IMR-90 (cell line): ENCODE measurements at regions not wholly inside any gene's neighbourhood (a gene's known extent, or its start where the extent isn't known, plus 50 kb on each side); places are given as distances from the start of the nearest gene placed in this dataset.

ENCODE experiments used
- ATAC-seq: fragments of 200-7000 bp; cut with Tn5 transposase; 2 replicates; pipeline ENCODE4 v1.9.1; 2020; ENCODE audit warnings: low read depth, mild to moderate bottlenecking, moderate library complexity
- BruUV-seq: library from RNA; stranded (reverse); fragments of 400-500 nt; replicated peaks from 2 replicates; lab custom pipeline; 2021; lab: Mats Ljungman, UMichigan
- CTCF ChIA-PET: fragments of 300-600 bp; formaldehyde crosslinking; extraction: SDS; loops from one replicate; lab custom pipeline; 2021; ENCODE audit warnings: antibody characterized with exemption; lab: Yijun Ruan, JAX
- POLR2A ChIA-PET: fragments of 300-600 bp; sonication (Branson Sonifier 250); formaldehyde crosslinking; loops from one replicate; lab custom pipeline; 2022; ENCODE audit warnings: antibody characterized with exemption; ENCODE audit not compliant: unreplicated experiment; lab: Charles Lee
- DNase-seq: peaks from one replicate; pipeline ENCODE4 v3.0.0; 2013
- H2AFZ ChIP-seq: replicated peaks from 2 replicates; pipeline ENCODE3; 2013; ENCODE audit warnings: low read length, mild to moderate bottlenecking; ENCODE audit not compliant: poor library complexity
- H2AK5ac ChIP-seq: 2 replicates; pipeline ENCODE4 v1.6.1; 2013; ENCODE audit warnings: low read depth, low read length, inconsistent platforms
- H2AK9ac ChIP-seq: replicated peaks from 2 replicates; pipeline ENCODE3; 2013; ENCODE audit warnings: mild to moderate bottlenecking, low read depth, low read length, moderate library complexity; ENCODE audit not compliant: poor library complexity
- H2BK120ac ChIP-seq: 2 replicates; pipeline ENCODE4 v1.6.1; 2013; ENCODE audit warnings: low read depth, low read length, inconsistent platforms
- H2BK15ac ChIP-seq: 3 replicates; pipeline ENCODE4 v1.6.1; 2013; ENCODE audit warnings: low read depth, low read length, inconsistent platforms
- H2BK20ac ChIP-seq: 2 replicates; pipeline ENCODE4 v1.6.1; 2013; ENCODE audit warnings: low read depth, mild to moderate bottlenecking, inconsistent platforms, low read length, moderate library complexity
- H2BK5ac ChIP-seq: 2 replicates; pipeline ENCODE4 v1.6.1; 2013; ENCODE audit warnings: mild to moderate bottlenecking, low read depth, low read length, inconsistent platforms; ENCODE audit not compliant: poor library complexity, severe bottlenecking
- H3K14ac ChIP-seq: replicated peaks from 2 replicates; pipeline ENCODE4 v1.6.1; 2013; ENCODE audit warnings: low read depth, low read length, inconsistent platforms
- H3K18ac ChIP-seq: 2 replicates; pipeline ENCODE4 v1.6.1; 2013; ENCODE audit warnings: low read depth, low read length, control low read depth
- H3K23ac ChIP-seq: 2 replicates; pipeline ENCODE4 v1.6.1; 2013; ENCODE audit warnings: low read depth, low read length, inconsistent platforms
- H3K27ac ChIP-seq: 2 replicates; pipeline ENCODE4 v1.5.1; 2013; ENCODE audit warnings: mild to moderate bottlenecking, control low read depth, low read length; ENCODE audit not compliant: insufficient read depth
- H3K27me3 ChIP-seq: 2 replicates; pipeline ENCODE4 v1.6.1; 2013; ENCODE audit warnings: low read length; ENCODE audit not compliant: control insufficient read depth, insufficient read depth
- H3K36me3 ChIP-seq: 2 replicates; pipeline ENCODE4 v1.6.1; 2013; ENCODE audit warnings: low read length, mixed read lengths; ENCODE audit not compliant: control insufficient read depth, insufficient read depth
- H3K4ac ChIP-seq: 2 replicates; pipeline ENCODE4 v1.6.1; 2013; ENCODE audit warnings: low read depth, low read length, inconsistent platforms
- H3K4me1 ChIP-seq: 2 replicates; pipeline ENCODE4 v1.6.1; 2013; ENCODE audit warnings: low read length, mixed read lengths; ENCODE audit not compliant: control insufficient read depth, insufficient read depth
- H3K4me2 ChIP-seq: 2 replicates; pipeline ENCODE4 v1.6.1; 2013; ENCODE audit warnings: low read depth, mild to moderate bottlenecking, control low read depth, low read length, moderate library complexity
- H3K4me3 ChIP-seq: 2 replicates; pipeline ENCODE4 v1.5.1; 2013; ENCODE audit warnings: low read depth, mild to moderate bottlenecking, control low read depth, low read length, moderate library complexity; ENCODE audit not compliant: insufficient read depth
- H3K56ac ChIP-seq: 2 replicates; pipeline ENCODE4 v1.6.1; 2013; ENCODE audit warnings: low read length, inconsistent platforms; ENCODE audit not compliant: insufficient read depth; ENCODE audit errors: extremely low read depth
- H3K79me1 ChIP-seq, 2 experiments: 2 replicates each; pipeline ENCODE4 v1.6.1; 2013; ENCODE audit warnings: low read length in 2 of 2, inconsistent platforms in 1 of 2, low read depth in 1 of 2
- H3K9ac ChIP-seq: 2 replicates; pipeline ENCODE4 v1.6.1; 2013; ENCODE audit warnings: low read depth, low read length, control low read depth
- H3K9me1 ChIP-seq: 2 replicates; pipeline ENCODE4 v1.6.1; 2013; ENCODE audit warnings: low read length, inconsistent platforms; ENCODE audit not compliant: insufficient read depth
- H3K9me3 ChIP-seq: 2 replicates; pipeline ENCODE4 v1.6.1; 2013; ENCODE audit warnings: low read length; ENCODE audit not compliant: control insufficient read depth, insufficient read depth
- H4K20me1 ChIP-seq: 2 replicates; pipeline ENCODE4 v1.6.1; 2013; ENCODE audit warnings: low read length, inconsistent platforms; ENCODE audit not compliant: insufficient read depth
- H4K5ac ChIP-seq: 2 replicates; pipeline ENCODE4 v1.6.1; 2013; ENCODE audit warnings: mild to moderate bottlenecking, low read depth, low read length, control low read depth
- H4K8ac ChIP-seq, 2 experiments: 2 replicates each; pipeline ENCODE4 v1.6.1; 2013; ENCODE audit warnings: low read depth in 2 of 2, low read length in 2 of 2, control low read depth in 1 of 2, inconsistent platforms in 1 of 2
- H4K91ac ChIP-seq: 2 replicates; pipeline ENCODE4 v1.6.1; 2013; ENCODE audit warnings: low read depth, low read length, inconsistent platforms; ENCODE audit not compliant: insufficient read depth
- CEBPB ChIP-seq: IDR thresholded peaks from 2 replicates; pipeline ENCODE4 v1.6.1; 2012; ENCODE audit warnings: low read depth, low read length, improper control_type of control experiment
- CHD1 ChIP-seq: IDR thresholded peaks from 2 replicates; pipeline ENCODE4 v1.6.1; 2012; ENCODE audit warnings: low read depth, low read length, improper control_type of control experiment
- CTCF ChIP-seq: conservative IDR thresholded peaks from 2 replicates; pipeline ENCODE4 v1.5.1; 2012; ENCODE audit warnings: mild to moderate bottlenecking, low read depth, low read length, improper control_type of control experiment
- RAD21 ChIP-seq: IDR thresholded peaks from 2 replicates; pipeline ENCODE4 v1.6.1; 2012; ENCODE audit warnings: low read length, improper control_type of control experiment
- SMC3 ChIP-seq: fragments of 150-350 bp; IDR thresholded peaks from 2 replicates; pipeline ENCODE4 v1.6.1; 2016; ENCODE audit warnings: low read depth, mild to moderate bottlenecking, antibody characterized with exemption, low read length, moderate library complexity
- WGBS, 2 experiments: methylation state at CpG; one replicate each; pipeline versions ENCODE4 v1.1.5 to v1.1.7; 2013; ENCODE audit warnings: missing lambda C conversion rate in 2 of 2; ENCODE audit not compliant: insufficient read length in 1 of 2; ENCODE audit errors: extremely low coverage in 2 of 2; 5-methylcytosine and 5-hydroxymethylcytosine counted together
- dilution Hi-C: fragments of 300-500 bp; cut with HindIII; formaldehyde crosslinking; loops from one replicate; pipeline ENCODE4 v1.14.3; 2018; ENCODE audit warnings: low sequenced_read_pairs; ENCODE audit not compliant: unreplicated experiment
- in situ Hi-C: fragments of 300-500 bp; cut with MboI; formaldehyde crosslinking; loops from 3 replicates; pipeline ENCODE4 v1.14.3; 2019; ENCODE audit warnings: low sequenced_read_pairs, inconsistent platforms, mixed read lengths
- intact Hi-C: fragments of 100-400 bp; cut with micrococcal nuclease; formaldehyde crosslinking; loops from 2 replicates; pipeline ENCODE4 v1.10.0; 2022

- 0 out of 2 replicates have a peak overlapping the region, but pooled peaks have one; percentile 5 for H4K91ac ChIP-seq
- H3K9ac ChIP-seq, result no peak overlapping the region
- no peak overlapping the region for H3K4me2 ChIP-seq
- H2AK9ac ChIP-seq, result no peak overlapping the region
- no peak overlapping the region for H3K56ac ChIP-seq
- no peak overlapping the region for H3K27ac ChIP-seq
- peak; percentile 93 for ATAC-seq
- CTCF ChIA-PET, result interaction anchor here (0.6 to 2.5 kb wide), 26 partner anchors 11 to 1063 kb away, joined by 3 to 12 read pairs (median 4); no protein-coding TSS in a partner anchor
- no peak overlapping the region for H2AFZ ChIP-seq
- intact Hi-C loops, result loop anchor here (1.0 to 10.0 kb wide), 6 partner anchors 39 to 542 kb away; no protein-coding TSS in a partner anchor
- peak overlapping the region; percentile 40; the same call in 1 of the 2 replicates for H2BK20ac ChIP-seq
- H3K18ac ChIP-seq, result no peak overlapping the region
- H3K36me3 ChIP-seq, result no peaks in the 10 kb centered on the region
- no peak overlapping the region for H3K4me3 ChIP-seq
- in situ Hi-C loops, result loop anchor here (5.0 to 10.0 kb wide), 3 partner anchors 188 to 538 kb away; no protein-coding TSS in a partner anchor
- H2BK15ac ChIP-seq, result 0 out of 3 replicates have a peak overlapping the region, but pooled peaks have one; percentile 25
- peaks cover 28 to 73% of the 10 kb centered on the region in 2 experiments for H3K79me1 ChIP-seq
- no TSS peak for BruUV-seq
- H2BK120ac ChIP-seq, result peak overlapping the region; percentile 57; the same call in 1 of the 2 replicates
- H3K4me1 ChIP-seq, result peaks cover 22% of the 10 kb centered on the region
- peak overlapping the region in 1 of 2 experiments; percentile 48; a peak in 2 of 4 replicates for H4K8ac ChIP-seq
- H4K5ac ChIP-seq, result peak overlapping the region; percentile 12
- POLR2A ChIA-PET, result no interaction called here
- H3K23ac ChIP-seq, result no peak overlapping the region
- H4K20me1 ChIP-seq, result peaks cover 19% of the 10 kb centered on the region
- H3K27me3 ChIP-seq, result no peaks in the 10 kb centered on the region
- dilution Hi-C loops, result no loop called here
- TF ChIP-seq CHD1 (no peak), CEBPB (no peak), RAD21 (peak; percentile 98), CTCF (peak; percentile 95), SMC3 (peak; percentile 96)
- DNase-seq, result peak; percentile 92
- H3K9me3 ChIP-seq, result no peaks in the 10 kb centered on the region
- H2AK5ac ChIP-seq, result no peak overlapping the region
- H3K4ac ChIP-seq, result peak overlapping the region; percentile 69
- H3K9me1 ChIP-seq, result peaks cover 7% of the 10 kb centered on the region
- no CpG with 5 or more reads among the region's 5 CpGs for WGBS, 2 experiments
- peak overlapping the region; percentile 18; the same call in 1 of the 2 replicates for H3K14ac ChIP-seq
- H2BK5ac ChIP-seq, result peak overlapping the region; percentile 10
Measured at GRCh38 chr3:159804726-159805410, 183.8 kb upstream of the IL12A start.
